Stimulated activated CD8-positive, alpha-beta memory T cell treated with anti-CD3 and anti-CD28 coated beads, Interleukin-2, amount 100 ng/mL, for 48 hours (primary cell): ENCODE measurements at regions not wholly inside any gene's neighbourhood (a gene's known extent, or its start where the extent isn't known, plus 50 kb on each side); places are given as distances from the start of the nearest gene placed in this dataset.
"Not testable (repeated sequence)": the region's sequence is repeated elsewhere in the genome, so short reads cannot be mapped to it uniquely, and the experiment has no call there.

Source experiments
- DNase-seq, 2 donors: peaks; one replicate each; pipeline ENCODE4 v3.0.0-alpha.2; 2020; ENCODE audit warnings: low read depth in 2 of 2

DNA sequence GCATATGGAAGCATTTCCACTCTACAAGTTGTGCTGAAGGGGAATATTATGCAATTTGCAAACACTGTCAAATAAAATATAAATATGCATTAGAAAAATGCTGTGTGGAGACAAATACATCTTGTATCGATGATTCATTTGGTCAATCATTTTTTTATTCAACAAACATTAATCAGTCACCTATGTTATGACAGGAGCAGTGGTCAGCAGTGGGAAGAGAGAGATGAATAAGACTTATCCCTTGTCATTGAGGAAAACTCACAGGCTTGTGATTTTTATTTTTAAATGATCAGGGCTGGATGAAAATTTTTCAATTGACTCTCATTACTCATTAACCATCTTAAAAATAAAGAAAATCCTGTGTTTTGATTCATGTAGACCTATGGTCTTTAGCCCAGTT lies 574.1 kb downstream of the ACTL7B start:
- DNase-seq: no peak

DNA sequence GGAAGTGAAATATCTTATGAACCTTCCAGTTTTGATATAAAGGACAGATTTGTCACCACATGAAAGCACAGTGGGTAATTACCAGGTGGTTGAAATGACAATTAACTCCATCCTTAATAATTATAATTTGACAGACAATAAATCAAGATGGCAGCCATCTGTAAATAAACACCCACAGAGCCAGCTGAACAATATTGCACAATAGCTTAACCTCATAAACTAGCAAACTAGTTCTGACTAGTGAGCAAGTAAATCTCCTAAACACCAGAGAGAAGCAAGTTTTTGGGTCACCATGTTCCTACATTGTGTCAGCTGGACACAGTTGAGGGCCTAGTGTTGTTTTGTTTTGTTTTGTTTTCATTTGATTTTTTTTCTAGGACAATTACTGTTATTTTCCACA lies 577.4 kb downstream of the ACTL7B start:
- no peak for DNase-seq

DNA sequence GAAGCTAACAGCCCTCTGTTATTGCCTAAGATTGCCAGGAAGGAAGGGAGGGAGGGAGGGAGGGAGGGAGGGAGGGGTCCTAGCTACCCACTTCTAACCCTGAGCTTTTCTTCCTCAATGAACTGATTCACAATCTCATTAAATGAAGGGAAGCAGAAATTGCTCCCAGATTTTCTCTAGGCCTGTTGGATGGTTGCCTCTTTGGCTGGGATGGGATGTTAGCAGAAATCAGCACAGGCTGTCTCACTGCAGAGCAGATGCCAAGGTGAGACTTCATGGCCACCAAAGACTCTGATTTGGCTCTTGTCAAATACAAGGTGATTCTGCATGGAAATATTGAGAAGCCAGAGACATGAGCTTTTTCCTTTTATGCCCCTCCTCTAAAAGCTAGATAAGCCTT lies 578.6 kb downstream of the ACTL7B start:
- DNase-seq: no peak

DNA sequence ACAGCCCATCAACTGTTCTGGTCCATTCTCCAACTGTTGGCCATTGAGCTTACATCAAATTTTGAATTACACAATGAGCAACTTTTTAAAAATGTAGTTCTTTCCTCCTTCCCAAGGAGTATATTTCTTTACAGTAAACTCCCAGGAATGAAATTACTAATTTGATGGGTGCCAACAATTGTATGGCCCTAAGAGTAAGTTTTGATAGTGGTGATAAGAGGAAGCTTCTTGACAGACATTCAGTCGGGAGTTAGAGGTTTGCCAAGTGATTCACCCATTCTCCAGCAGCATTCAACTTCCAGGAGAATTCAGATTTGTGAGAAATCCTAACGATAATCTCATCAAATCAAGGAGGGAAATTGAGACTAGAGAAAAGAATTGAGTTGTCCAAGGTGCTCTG lies 579.9 kb downstream of the ACTL7B start:
- DNase-seq: no peak

DNA sequence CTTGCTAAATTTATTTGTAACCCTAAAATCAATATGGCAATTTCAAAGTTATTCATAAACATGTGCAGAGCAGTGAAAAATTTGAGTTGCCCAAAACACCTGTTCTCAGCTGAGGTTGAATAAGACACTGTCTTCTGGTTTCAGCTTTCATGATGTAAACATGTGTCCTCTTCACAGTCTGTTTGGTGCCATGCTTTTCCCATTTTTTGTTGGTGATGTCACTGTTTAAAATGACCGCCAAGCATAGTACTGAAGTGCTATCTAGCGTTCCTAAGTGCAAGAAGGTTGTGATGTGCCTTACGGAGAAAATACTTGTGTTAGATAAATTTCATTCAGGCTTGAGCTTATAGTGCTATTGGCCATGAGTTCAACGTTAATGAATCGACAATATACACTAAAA lies 580.8 kb downstream of the ACTL7B start:
- DNase-seq: no peak

DNA sequence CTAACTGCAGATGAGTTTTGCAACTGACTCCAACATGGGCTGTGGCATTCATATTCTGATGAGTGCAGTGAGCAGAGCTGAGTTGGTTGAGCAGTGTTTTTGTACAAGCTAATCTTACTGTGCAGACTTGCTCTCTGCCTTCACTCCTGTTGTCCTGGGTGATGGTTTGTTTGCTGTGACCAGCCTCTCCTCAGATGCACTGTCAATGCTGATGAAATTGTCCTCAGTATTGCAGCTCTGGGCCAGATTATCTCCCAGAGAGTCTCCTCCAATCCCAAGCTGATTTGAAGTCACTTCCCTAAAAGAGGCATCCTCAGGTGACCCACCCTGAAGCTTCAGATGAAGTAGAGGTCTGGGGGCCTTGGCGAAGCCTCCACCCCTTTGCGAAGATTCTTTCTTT lies 581.8 kb downstream of the ACTL7B start:
- DNase-seq: no peak

DNA sequence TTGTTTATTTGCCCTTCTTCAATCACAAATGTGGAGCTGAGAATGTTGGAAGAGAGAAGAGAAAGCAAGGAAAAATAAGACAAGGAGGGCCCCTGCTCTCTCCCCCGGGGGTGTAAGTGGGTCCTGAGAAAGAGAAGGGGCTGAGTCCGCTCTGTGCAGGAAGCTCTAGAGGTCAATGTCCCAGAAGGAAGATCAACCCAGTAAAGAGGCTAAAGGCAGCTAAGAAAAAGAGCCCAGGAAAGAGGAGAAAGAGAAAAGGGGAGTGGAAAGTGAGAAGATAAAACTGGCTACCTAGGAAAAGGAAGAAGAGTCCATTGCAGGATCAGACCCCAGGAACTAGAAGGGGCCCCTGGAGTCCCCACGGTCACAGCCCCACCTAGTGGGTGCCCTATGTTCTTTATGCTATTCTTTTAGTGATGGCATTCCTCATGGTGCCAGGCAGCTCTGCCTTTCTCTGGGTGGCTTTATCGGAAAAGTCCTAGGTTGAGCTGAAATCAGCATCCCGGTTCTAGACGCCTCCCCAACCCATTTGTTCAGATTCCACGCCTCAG lies 583.4 kb downstream of the ACTL7B start:
- no peak for DNase-seq

DNA sequence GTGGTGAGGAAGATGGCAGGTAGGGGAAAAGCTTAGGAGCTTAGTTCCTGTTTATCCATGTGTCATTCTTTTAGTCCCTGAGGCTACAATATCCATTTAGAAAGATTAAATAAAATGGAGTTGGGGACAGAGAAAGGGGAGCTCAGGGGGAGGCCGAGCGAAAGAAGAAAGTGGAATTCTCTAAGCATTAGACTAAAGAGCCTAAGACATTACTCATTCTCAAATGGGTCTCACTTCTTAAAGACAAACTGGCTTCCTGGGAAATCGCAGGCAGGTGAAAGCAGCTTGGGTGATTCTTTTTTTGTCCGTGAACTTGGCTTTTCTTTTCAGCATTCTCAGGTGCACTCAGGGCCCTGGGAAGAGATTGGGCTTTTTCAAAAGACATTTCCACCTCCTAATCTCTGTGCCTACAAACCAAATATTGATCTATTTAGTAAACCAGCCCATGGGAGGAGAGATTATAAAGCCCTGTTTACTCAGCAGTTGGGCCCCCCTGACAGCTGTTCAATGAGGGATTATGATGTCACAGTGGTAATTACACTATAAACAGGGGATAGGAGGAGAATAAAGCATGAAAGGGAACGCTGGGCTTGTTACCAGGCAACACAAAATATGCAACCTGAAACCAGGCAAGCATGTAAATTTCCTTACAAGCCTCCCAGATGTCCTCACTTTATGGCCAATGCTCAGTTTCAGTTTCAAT lies 584.0 kb downstream of the ACTL7B start:
- no peak for DNase-seq

DNA sequence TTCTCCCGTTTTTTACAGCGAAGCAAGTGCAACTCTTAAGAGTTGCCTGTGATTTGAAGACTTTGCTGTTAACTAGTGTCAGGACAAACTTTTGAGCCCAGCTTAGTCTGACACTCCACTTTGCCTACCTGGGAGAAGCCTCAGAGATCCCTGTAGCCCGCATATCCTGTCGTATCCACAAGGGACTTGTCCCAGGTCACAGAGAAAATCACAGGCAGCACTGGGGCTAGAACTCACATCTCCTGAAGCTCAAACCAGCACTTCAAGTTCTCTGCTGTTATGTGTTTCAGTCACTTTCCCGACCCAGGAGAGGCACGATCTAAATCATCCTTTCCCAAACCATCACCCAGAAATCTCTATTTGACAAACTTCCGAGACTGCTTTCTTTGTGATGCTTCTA lies 584.5 kb downstream of the ACTL7B start:
- no peak for DNase-seq

DNA sequence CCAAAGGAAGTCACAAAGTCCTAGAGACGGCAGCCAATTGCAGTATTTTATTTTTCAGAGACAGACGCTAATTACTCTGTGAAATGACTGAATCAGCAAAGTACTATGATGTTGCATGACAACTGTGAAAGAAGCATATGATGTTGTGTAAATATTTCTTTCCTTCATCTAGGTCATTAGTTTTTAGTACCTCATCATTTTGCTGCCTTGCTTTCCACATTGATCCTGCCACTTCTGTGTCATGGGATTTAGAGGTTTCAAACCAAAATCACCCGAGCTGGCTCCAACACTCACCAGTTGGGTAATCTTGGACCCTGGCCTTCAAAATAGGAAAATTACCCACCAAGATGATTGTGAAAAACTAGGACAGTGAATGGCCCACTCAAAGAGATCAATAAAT lies 585.2 kb downstream of the ACTL7B start:
- DNase-seq: no peak

DNA sequence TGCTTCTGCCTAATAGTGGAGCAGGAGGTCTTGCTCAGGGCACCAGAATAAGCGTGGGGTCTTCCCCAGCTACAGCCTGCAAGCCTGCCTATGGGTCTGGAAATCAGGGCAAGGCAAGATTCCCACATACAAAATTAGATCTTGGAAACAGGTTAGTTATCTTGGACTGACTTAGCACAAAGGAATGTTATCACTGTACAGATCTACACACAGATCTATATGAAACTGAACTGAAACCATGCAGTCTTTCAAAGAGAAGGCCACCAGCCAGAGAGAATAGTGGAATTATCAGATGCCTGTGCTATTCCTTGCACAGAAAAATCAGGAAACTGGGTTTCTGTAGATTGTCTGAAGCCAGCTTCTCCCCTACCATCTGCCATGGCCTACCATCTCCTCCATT lies 585.7 kb downstream of the ACTL7B start:
- DNase-seq: no peak

DNA sequence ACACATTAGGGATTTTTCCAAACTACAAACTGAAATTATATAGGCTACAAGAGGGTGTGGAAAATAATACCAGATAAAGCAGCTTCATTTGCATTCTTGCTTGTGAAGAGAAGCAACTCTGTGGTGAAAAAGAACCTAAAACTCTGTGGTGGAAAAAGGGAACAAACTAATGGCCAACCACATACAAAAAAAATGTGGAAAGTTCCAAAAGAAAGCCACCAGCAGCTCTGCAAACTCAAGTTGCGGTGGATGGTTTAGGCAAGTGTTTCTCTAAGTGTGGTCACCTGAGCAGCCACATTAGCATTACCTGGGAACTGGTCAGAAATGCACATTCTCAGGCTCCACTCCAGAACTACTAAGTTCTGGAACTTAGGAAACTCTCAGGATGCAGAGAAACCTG lies 586.4 kb downstream of the ACTL7B start:
- no peak for DNase-seq

DNA sequence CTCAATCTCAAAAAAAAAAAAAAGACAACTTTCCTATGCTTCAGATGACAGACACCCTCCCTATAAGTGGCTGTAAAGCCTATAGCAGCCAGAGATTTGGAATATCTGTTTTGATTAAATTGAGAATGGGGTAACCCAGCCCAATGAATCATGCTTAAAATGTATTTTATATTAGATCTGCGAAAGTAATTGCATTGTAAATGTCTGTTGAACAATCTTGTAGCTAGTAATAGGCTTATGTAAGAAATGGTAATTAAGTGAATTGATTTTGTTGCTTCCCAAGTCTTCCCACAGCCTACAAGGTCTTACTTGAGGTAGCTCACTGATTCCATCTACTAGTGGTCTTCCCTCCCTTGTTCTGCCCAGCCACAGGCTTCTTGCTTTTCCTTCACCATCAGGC lies 590.7 kb downstream of the ACTL7B start:
- DNase-seq: no peak

DNA sequence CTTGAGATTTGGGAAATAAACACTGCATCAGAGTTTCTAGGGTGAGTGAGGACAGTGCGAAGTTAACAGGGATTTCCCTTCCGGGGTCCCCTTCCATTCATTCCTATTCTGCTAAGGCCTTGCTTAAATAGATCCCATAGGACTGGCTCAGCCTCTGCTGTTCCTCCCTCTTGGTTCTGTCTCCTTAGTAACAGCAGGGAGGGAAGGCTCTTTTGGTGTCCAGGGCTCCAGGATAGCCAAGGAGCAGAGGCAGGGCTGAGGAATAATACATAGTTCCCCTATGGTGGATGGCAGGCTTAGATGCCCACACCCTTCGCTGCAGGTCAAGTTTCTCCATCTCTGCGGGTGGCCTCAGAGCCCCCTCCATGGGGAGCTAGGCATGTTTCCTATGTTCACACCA lies 591.7 kb downstream of the ACTL7B start:
- DNase-seq: no peak

DNA sequence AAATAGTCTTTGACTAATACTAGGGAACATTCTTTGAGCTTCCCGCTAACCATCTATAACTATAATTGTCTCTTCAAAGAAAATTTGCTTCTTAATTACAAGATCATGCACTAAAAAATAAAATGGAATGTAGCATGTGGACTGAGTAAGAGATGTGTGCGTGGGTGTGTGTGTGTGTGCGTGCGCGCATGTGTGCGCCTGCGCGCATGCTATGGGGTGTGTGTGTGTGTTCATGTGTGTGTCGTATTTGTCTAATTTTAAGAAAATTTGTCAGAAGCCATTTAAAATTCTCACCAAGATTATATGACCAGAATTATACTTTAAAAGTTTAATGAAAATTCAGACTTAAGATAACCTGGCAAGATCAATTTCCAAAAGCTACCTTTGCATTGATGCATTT lies 593.0 kb downstream of the ACTL7B start:
- DNase-seq: no peak

DNA sequence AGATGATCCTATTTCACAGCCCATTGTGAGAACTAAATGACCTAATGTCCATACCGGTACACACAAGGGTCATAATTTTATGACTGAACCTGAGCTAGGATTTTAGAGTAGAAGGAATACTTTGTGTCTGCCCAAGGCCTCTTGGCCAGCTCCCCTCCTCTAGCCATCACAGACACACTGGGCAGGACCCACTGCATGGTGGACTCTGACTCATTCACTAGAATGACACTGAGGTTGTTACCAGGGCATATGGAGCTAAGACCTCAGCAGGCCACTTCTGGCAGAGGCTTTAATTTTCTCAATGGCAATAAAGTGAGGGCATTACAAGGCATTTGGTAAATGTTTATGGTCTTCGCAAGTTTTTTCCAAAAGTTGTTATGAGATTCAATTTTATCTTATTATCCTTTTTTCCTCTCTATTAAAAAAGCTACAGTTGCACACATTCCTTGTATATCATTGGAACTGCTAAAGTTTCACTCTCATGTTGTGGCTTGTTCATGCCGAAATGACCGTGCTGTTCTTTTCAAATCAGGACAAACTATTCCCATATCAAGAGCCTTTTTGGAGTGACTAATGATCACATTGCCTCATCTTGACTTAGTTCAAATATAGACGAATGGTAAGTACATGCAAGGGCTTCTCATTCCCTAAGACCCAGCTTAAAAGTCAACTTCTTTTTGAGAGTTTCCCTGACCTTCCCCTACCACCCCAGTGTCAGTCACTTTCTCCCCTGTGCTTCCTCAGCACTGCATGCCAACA lies 595.7 kb downstream of the ACTL7B start:
- no peak for DNase-seq

DNA sequence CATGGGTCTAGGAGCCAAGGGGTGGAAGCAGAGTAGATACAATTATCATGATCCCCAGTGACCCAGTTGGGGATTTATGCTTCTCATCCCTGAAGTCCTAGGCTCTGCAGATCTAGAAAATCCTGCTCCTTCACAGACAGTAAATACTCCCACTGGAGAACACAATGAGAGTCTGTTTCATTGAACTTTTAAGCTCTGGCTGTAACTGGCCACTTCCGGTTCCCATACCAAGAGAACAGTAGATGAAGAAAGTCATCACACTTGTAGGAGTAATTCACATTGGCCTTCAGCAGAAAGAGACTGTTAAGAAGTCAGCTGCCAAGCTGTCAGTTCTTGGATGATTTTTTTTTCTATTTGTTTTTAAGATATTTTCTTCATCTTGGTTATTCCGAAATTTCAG lies 597.1 kb downstream of the ACTL7B start:
- DNase-seq: no peak

DNA sequence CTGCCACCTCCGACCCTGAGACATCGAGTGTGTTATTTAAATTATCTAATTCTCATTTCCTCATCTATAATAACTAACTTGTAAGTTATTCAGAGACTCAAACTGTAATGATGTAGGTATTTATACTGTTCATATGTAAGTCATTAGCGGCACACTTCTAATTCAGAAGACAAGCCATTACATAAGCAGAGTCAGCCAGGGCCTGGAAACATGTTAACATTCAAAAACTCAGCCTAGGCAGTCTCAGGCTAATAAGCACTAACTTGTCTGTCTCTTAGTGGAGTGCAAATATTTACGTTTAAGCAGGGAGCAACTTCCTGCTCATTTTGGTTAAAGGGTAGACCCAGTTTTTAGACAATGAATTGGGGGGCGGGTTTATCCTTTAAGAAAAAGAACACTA lies 598.4 kb downstream of the ACTL7B start:
- DNase-seq: no peak

DNA sequence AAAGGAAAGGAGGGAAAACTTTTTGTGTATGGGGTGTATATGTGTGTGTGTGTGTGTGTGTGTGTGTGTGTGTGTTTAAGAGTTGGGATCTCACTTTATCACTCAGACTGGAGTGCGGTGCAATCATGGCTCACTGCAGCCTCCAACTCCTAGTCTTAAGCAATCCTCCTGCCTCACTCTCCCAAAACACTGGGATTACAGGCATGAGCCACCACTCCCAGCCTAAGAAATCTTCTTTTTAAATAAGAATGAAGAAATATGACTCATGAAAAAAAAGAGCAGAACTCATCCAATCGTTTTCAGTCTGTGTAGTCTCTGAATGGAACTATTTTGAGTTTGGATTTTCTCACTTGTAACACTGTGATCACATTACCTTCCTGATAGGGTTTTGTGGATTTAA lies 601.5 kb downstream of the ACTL7B start:
- DNase-seq: no peak

DNA sequence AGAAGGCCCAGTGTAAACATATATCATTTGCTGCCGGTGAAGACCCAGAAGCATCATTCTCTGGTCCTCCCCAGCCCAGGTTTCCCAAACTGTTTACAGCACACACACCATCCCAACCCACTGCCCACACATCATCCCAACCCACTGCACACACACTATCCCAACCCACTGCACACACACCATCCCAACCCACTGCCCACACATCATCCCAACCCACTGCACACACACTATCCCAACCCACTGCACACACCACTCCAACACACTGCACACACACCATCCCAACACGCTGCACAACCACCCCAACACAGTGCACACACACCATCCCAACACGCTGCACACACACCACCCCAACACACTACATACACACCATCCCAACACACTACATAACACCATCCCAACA lies 608.4 kb downstream of the ACTL7B start:
- not testable (repeated sequence) for DNase-seq

DNA sequence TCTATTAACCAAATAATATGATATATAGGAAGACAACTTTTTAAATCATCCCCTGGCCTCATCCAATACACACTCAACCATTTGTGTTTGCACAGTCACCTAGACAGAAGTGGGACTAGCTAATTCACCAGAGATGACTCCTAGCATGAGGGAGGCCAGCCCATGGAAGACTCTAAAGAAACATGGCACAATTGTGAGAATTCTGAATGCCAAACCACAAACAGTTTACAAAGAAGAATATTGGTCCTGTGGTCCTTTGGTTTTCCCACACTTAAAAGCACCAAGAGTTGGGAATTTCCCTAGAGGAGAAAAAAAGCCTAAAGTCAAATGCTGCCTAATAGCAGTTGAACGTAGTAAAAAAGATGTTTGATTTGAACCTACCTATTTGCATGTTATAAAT lies 609.9 kb downstream of the ACTL7B start:
- no peak for DNase-seq

DNA sequence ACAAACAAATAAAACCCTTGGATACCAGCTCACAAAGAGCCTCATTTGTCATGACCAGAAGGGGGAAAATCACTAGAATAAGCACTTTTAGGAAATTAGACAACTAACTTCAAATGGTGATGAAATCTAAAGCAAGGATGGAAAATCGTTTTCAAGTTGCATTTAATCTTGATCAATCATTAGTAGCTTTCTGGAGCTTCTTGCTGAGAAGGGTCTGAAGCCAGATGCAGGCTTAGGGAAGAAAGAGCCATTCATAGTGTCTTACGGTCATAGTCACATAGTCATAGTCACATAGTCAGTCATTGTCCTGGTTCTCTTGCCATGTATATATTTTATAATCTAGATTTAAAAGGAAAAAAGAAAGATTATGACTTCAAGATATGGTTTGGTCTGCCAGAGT lies 610.5 kb downstream of the ACTL7B start:
- DNase-seq: no peak

DNA sequence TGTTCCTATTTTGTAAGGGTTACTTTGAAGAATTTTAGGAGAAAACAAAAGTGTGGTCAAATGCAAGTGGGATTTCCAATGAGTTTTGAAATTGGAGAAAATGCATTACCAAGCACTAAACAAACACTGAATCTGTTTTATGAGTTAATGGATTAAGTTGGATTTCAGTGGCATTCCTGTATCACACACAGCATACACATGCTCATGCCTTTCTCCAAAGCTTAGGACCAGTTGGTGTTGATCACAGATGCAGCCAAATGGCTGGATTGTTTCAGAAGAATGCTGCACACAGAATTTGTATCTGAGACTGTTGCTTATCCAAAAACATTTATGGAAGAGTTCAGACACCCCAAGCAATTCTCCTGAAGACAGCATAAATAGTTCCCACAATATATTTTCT lies 611.1 kb downstream of the ACTL7B start:
- no peak for DNase-seq
